ENCODE measurements at regions not wholly inside any gene's neighbourhood (a gene's known extent, or its start where the extent isn't known, plus 50 kb on each side); places are given as distances from the start of the nearest gene placed in this dataset.

- Mint-ChIP-seq H3K9me3 (peaks cover 0 to 5% (median 0%) of the 10 kb centered on the region in 3 donors), H3K4me1 (no peaks in the 10 kb centered on the region), H3K27me3 (peaks cover 6 to 9% of the 10 kb centered on the region in 2 donors), H3K27ac (no peak overlapping the region), H3K4me3 (no peak overlapping the region), H3K36me3 (no peaks in the 10 kb centered on the region)
- ATAC-seq (replicated peaks in 1 of 4), result no peak
- no peaks in the 10 kb centered on the region for H3K9me3 ChIP-seq
- ChIA-PET POLR2A (no interaction called here), CTCF (no interaction called here)
- H3K4me1 ChIP-seq (ENCODE audit: control insufficient read depth in 1 of 2, extremely low read depth in 1 of 2, insufficient read depth in 2 of 2, low read length in 2 of 2), result no peaks in the 10 kb centered on the region
- DNase-seq, result no peak
- whole genome bisulfite sequencing (ENCODE audit: insufficient coverage), result 88% methylated on average over 1 of the region's 4 CpGs
- peaks cover 0 to 3% of the 10 kb centered on the region in 2 experiments for H3K27me3 ChIP-seq (replicated peaks in 1 of 2; ENCODE audit: control insufficient read depth in 2 of 2, extremely low read depth in 1 of 2, insufficient read depth in 2 of 2, low read length in 1 of 2)
- no peak overlapping the region for H3K27ac ChIP-seq (ENCODE audit: low read length)
- no peaks in the 10 kb centered on the region for H3K36me3 ChIP-seq (ENCODE audit: control insufficient read depth in 2 of 2, extremely low read depth in 1 of 2, insufficient read depth in 1 of 2, low read length in 1 of 2)
- H3K4me3 ChIP-seq (ENCODE audit: control insufficient read depth in 1 of 2, extremely low read depth in 1 of 2, low read length in 1 of 2), result no peak overlapping the region
These were observed 186.2 kb upstream of the TBC1D5 start for GRCh38 chr3:17928502-17929145.

DNA sequence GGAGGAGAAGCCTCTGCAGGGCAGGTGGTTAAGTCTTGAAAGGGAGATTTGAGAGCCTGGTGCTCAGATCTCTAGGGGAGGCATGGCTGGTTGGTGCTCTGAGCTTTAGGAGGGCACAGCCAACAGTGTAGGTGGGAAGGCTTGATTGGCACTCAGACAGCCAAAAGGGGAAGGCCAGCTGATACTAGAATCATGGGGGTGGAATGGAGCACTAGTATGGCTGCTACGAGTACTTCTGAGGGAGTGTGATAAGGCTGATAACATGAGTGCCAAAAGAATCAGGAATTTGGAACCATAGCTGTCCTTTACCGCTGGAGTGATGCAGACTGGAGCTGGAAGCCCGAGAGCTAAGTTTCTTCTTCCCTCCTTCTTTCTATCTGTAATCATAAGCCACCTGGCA is 184.6 kb upstream of the TBC1D5 start:
- Mint-ChIP-seq H3K4me1 (no peaks in the 10 kb centered on the region), H3K36me3 (no peaks in the 10 kb centered on the region), H3K4me3 (no peak overlapping the region), H3K27me3 (peaks cover 4 to 10% of the 10 kb centered on the region in 2 donors), H3K9me3 (peaks cover 0 to 3% (median 0%) of the 10 kb centered on the region in 3 donors), H3K27ac (no peak overlapping the region)
- ChIA-PET POLR2A (no interaction called here), CTCF (no interaction called here)
- H3K27ac ChIP-seq (ENCODE audit: low read length), result no peak overlapping the region
- ATAC-seq (replicated peaks in 1 of 4), result no peak
- no peaks in the 10 kb centered on the region for H3K9me3 ChIP-seq
- peaks cover 0 to 3% of the 10 kb centered on the region in 2 experiments for H3K27me3 ChIP-seq (replicated peaks in 1 of 2; ENCODE audit: control insufficient read depth in 2 of 2, extremely low read depth in 1 of 2, insufficient read depth in 2 of 2, low read length in 1 of 2)
- H3K4me1 ChIP-seq (ENCODE audit: control insufficient read depth in 1 of 2, extremely low read depth in 1 of 2, insufficient read depth in 2 of 2, low read length in 2 of 2), result no peaks in the 10 kb centered on the region
- WGBS (ENCODE audit: insufficient coverage), result no CpG with 5 or more reads among the region's 3 CpGs
- no peak for DNase-seq
- H3K4me3 ChIP-seq (ENCODE audit: control insufficient read depth in 1 of 2, extremely low read depth in 1 of 2, low read length in 1 of 2), result no peak overlapping the region
- no peaks in the 10 kb centered on the region for H3K36me3 ChIP-seq (ENCODE audit: control insufficient read depth in 2 of 2, extremely low read depth in 1 of 2, insufficient read depth in 1 of 2, low read length in 1 of 2)

DNA sequence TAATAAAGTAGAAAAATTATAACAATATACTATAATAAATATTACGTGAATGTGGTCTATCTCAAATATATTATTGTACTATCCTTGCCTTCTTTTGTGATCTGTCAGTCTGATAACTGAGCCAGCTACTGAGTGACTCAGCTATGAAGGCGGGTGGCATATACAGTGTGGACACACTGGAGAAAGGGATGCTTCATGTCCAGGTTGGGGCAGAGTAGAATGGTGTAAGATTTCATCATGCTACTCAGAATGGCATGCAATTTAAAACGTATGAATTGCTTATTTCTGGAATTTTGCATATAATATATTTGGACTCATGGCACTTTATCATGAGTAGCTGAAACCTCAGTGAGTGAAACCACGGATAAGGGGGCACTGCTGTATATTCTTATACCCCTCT is 172.9 kb upstream of the TBC1D5 start:
- WGBS (ENCODE audit: insufficient coverage), result no CpG with 5 or more reads among the region's 4 CpGs
- peaks cover 8 to 23% of the 10 kb centered on the region in 2 donors for H3K27me3 Mint-ChIP-seq
- POLR2A ChIA-PET, result no interaction called here

DNA sequence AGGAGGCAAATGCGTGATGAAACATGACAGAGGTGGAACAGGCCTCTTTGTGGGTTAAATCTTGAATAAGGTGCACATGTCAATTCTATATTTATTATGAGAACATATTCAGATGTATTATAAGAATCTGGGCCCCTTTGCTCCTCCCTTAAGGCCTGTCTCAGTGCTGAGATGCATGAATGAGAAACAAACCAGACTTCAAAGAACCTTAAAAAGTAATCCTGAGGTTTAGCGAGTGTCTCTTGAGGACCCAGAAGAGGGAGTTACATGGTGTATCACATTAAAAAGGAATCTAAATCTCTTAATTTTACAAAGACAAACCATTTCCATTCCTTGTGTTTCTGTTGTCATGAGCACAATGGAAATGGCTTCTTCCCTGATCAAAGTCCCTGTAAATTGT is 170.9 kb upstream of the TBC1D5 start:
- Histone ChIP-seq H3K27ac (ENCODE audit: low read length) (no peak overlapping the region), H3K36me3 (ENCODE audit: control insufficient read depth in 2 of 2, extremely low read depth in 1 of 2, insufficient read depth in 1 of 2, low read length in 1 of 2) (no peaks in the 10 kb centered on the region), H3K9me3 (no peaks in the 10 kb centered on the region), H3K27me3 (replicated peaks in 1 of 2; ENCODE audit: control insufficient read depth in 2 of 2, extremely low read depth in 1 of 2, insufficient read depth in 2 of 2, low read length in 1 of 2) (no peaks in the 10 kb centered on the region), H3K4me1 (ENCODE audit: control insufficient read depth in 1 of 2, extremely low read depth in 1 of 2, insufficient read depth in 2 of 2, low read length in 2 of 2) (no peaks in the 10 kb centered on the region), H3K4me3 (ENCODE audit: control insufficient read depth in 1 of 2, extremely low read depth in 1 of 2, low read length in 1 of 2) (no peak overlapping the region)
- ChIA-PET POLR2A (no interaction called here), CTCF (no interaction called here)
- Mint-ChIP-seq H3K9me3 (no peaks in the 10 kb centered on the region), H3K36me3 (no peaks in the 10 kb centered on the region), H3K27me3 (peaks cover 4 to 19% of the 10 kb centered on the region in 2 donors), H3K4me1 (no peaks in the 10 kb centered on the region), H3K27ac (no peak overlapping the region), H3K4me3 (no peak overlapping the region)
- ATAC-seq (replicated peaks in 1 of 4), result no peak
- WGBS (ENCODE audit: insufficient coverage), result no CpG with 5 or more reads among the region's 2 CpGs
- DNase-seq, result no peak

More for the DNA sequence above, 172.9 kb upstream of the TBC1D5 start:
- no peaks in the 10 kb centered on the region for H3K4me1 Mint-ChIP-seq
- no peaks in the 10 kb centered on the region for H3K9me3 Mint-ChIP-seq
- no peaks in the 10 kb centered on the region for H3K36me3 Mint-ChIP-seq
- ATAC-seq (replicated peaks in 1 of 4) (no peak), DNase-seq (no peak)
- H3K27ac Mint-ChIP-seq, result no peak overlapping the region
- H3K9me3 ChIP-seq, result no peaks in the 10 kb centered on the region
- H3K27ac ChIP-seq (ENCODE audit: low read length), result no peak overlapping the region
- H3K4me3 Mint-ChIP-seq, result no peak overlapping the region
- H3K4me3 ChIP-seq (ENCODE audit: control insufficient read depth in 1 of 2, extremely low read depth in 1 of 2, low read length in 1 of 2), result no peak overlapping the region
- H3K27me3 ChIP-seq (replicated peaks in 1 of 2; ENCODE audit: control insufficient read depth in 2 of 2, extremely low read depth in 1 of 2, insufficient read depth in 2 of 2, low read length in 1 of 2), result no peaks in the 10 kb centered on the region
- H3K4me1 ChIP-seq (ENCODE audit: control insufficient read depth in 1 of 2, extremely low read depth in 1 of 2, insufficient read depth in 2 of 2, low read length in 2 of 2), result no peaks in the 10 kb centered on the region
- H3K36me3 ChIP-seq (ENCODE audit: control insufficient read depth in 2 of 2, extremely low read depth in 1 of 2, insufficient read depth in 1 of 2, low read length in 1 of 2), result no peaks in the 10 kb centered on the region
- CTCF ChIA-PET, result no interaction called here

- Mint-ChIP-seq H3K36me3 (no peaks in the 10 kb centered on the region), H3K9me3 (no peaks in the 10 kb centered on the region), H3K27me3 (peaks cover 4 to 13% of the 10 kb centered on the region in 2 donors), H3K4me1 (no peaks in the 10 kb centered on the region), H3K4me3 (no peak overlapping the region), H3K27ac (no peak overlapping the region)
- no peak overlapping the region for H3K27ac ChIP-seq (ENCODE audit: low read length)
- no peaks in the 10 kb centered on the region for H3K4me1 ChIP-seq (ENCODE audit: control insufficient read depth in 1 of 2, extremely low read depth in 1 of 2, insufficient read depth in 2 of 2, low read length in 2 of 2)
- CTCF ChIA-PET, result no interaction called here
- no peak overlapping the region for H3K4me3 ChIP-seq (ENCODE audit: control insufficient read depth in 1 of 2, extremely low read depth in 1 of 2, low read length in 1 of 2)
- DNase-seq, result no peak
- POLR2A ChIA-PET, result no interaction called here
- ATAC-seq (replicated peaks in 1 of 4), result no peak
- H3K36me3 ChIP-seq (ENCODE audit: control insufficient read depth in 2 of 2, extremely low read depth in 1 of 2, insufficient read depth in 1 of 2, low read length in 1 of 2), result no peaks in the 10 kb centered on the region
- H3K9me3 ChIP-seq, result no peaks in the 10 kb centered on the region
- H3K27me3 ChIP-seq (replicated peaks in 1 of 2; ENCODE audit: control insufficient read depth in 2 of 2, extremely low read depth in 1 of 2, insufficient read depth in 2 of 2, low read length in 1 of 2), result no peaks in the 10 kb centered on the region
- no CpG with 5 or more reads among the region's 8 CpGs for WGBS (ENCODE audit: insufficient coverage)
These were observed 169.7 kb upstream of the TBC1D5 start for GRCh38 chr3:17911986-17912760.

DNA sequence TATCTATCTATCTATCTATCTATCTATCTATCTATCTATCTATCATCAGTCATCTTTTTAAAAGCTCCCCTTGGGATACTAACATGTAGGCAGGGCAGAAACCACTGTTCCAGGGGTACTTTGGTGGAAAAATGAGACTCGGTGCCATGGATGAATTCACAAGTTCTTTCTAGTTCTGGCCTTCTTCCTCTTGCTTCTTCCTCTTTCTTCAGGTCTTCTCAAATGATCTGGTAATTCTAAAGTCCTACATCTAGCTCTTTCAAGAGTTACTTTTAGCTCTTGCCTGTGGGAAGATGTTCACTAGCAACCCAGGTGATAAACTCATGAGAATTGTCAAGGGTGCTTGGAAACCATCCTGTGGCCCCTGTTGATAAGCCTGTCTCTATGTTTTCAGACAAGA is 168.5 kb upstream of the TBC1D5 start:
- no peaks in the 10 kb centered on the region for H3K36me3 ChIP-seq (ENCODE audit: control insufficient read depth in 2 of 2, extremely low read depth in 1 of 2, insufficient read depth in 1 of 2, low read length in 1 of 2)
- no peak overlapping the region for H3K27ac ChIP-seq (ENCODE audit: low read length)
- Mint-ChIP-seq H3K4me3 (no peak overlapping the region), H3K27me3 (peaks cover 4 to 13% of the 10 kb centered on the region in 2 donors), H3K4me1 (no peaks in the 10 kb centered on the region), H3K9me3 (no peaks in the 10 kb centered on the region), H3K36me3 (no peaks in the 10 kb centered on the region), H3K27ac (no peak overlapping the region)
- POLR2A ChIA-PET, result no interaction called here
- no peaks in the 10 kb centered on the region for H3K9me3 ChIP-seq
- H3K4me3 ChIP-seq (ENCODE audit: control insufficient read depth in 1 of 2, extremely low read depth in 1 of 2, low read length in 1 of 2), result no peak overlapping the region
- H3K27me3 ChIP-seq (replicated peaks in 1 of 2; ENCODE audit: control insufficient read depth in 2 of 2, extremely low read depth in 1 of 2, insufficient read depth in 2 of 2, low read length in 1 of 2), result no peaks in the 10 kb centered on the region
- ATAC-seq (replicated peaks in 1 of 4), result no peak
- H3K4me1 ChIP-seq (ENCODE audit: control insufficient read depth in 1 of 2, extremely low read depth in 1 of 2, insufficient read depth in 2 of 2, low read length in 2 of 2), result no peaks in the 10 kb centered on the region
- DNase-seq, result no peak
- CTCF ChIA-PET, result no interaction called here
- no CpG with 5 or more reads among the region's 1 CpG for WGBS (ENCODE audit: insufficient coverage)
